HCT116 (cell line): ENCODE measurements at regions not wholly inside any gene's neighbourhood (a gene's known extent, or its start where the extent isn't known, plus 50 kb on each side); places are given as distances from the start of the nearest gene placed in this dataset.

Source experiments
- ATAC-seq: fragments of 200-7000 bp; cut with Tn5 transposase; 2 replicates; pipeline ENCODE4 v1.9.1; 2020; ENCODE audit warnings: mild to moderate bottlenecking, moderate library complexity
- BruUV-seq: library from RNA; stranded (reverse); fragments of 400-500 nt; replicated peaks from 2 replicates; lab custom pipeline; 2021; lab: Mats Ljungman, UMichigan
- CTCF ChIA-PET: fragments of 300-600 bp; sonication (Branson Sonifier 250); formaldehyde crosslinking; loops from one replicate; lab custom pipeline; 2021; ENCODE audit warnings: antibody characterized with exemption; lab: Charles Lee
- POLR2A ChIA-PET: fragments of 300-600, 350-600 bp; sonication (Branson Sonifier 250); formaldehyde crosslinking; loops from one replicate; lab custom pipeline; 2021; ENCODE audit warnings: antibody characterized with exemption; lab: Charles Lee
- RAD21 ChIA-PET, 2 experiments: fragments of 300-600 bp; sonication (Branson Sonifier 250); formaldehyde crosslinking; loops; one replicate each; lab custom pipeline; 2023; ENCODE audit warnings: low total read pairs in 2 of 2; ENCODE audit not compliant: uncharacterized antibody in 2 of 2, unreplicated experiment in 2 of 2, low non-redundant PET in 1 of 2; lab: Charles Lee
- DNase-seq: peaks from one replicate; pipeline ENCODE4 v3.0.0-alpha.2; 2010; ENCODE audit warnings: low read depth, low spot score
- H2AFZ ChIP-seq: fragments of 200-600 bp; shearing (Covaris generic), sonication (generic); 2 replicates; pipeline ENCODE4 v1.6.1; 2017; ENCODE audit warnings: low read depth, mixed run types, mixed read lengths, antibody characterized with exemption, low read length; ENCODE audit not compliant: poor library complexity, severe bottlenecking
- H3K27ac ChIP-seq: 2 replicates; pipeline ENCODE4 v1.5.1; 2012; ENCODE audit warnings: low read depth, low read length
- H3K27me3 ChIP-seq: fragments of 200-600 bp; sonication (generic); 2 replicates; pipeline ENCODE4 v1.6.1; 2016; ENCODE audit warnings: mixed run types, low read length, mixed read lengths; ENCODE audit not compliant: insufficient read depth
- H3K36me3 ChIP-seq, 2 experiments: fragments of 200-500 bp in 1 of 2; fragments of 200-600 bp in 1 of 2; sonication (Bioruptor generic) in 1 of 2; sonication (generic) in 1 of 2; 2 replicates each; pipeline versions ENCODE4 v1.5.1 to v1.6.1; 2014 to 2016; ENCODE audit warnings: low read length in 2 of 2, inconsistent platforms in 1 of 2, mixed read lengths in 1 of 2, mixed run types in 1 of 2; ENCODE audit not compliant: insufficient read depth in 2 of 2, control insufficient read depth in 1 of 2
- H3K4me1 ChIP-seq, 2 experiments: fragments of 200-600 bp in 1 of 2; sonication (generic) in 1 of 2; 2 replicates each; pipeline versions ENCODE4 v1.5.1 to v1.6.1; 2012 to 2017; ENCODE audit warnings: low read length in 2 of 2, inconsistent platforms in 1 of 2, mild to moderate bottlenecking in 1 of 2, mixed read lengths in 1 of 2, mixed run types in 1 of 2, moderate library complexity in 1 of 2; ENCODE audit not compliant: insufficient read depth in 2 of 2, control insufficient read depth in 1 of 2
- H3K4me2 ChIP-seq: fragments of 200-600 bp; sonication (generic); 2 replicates; pipeline ENCODE4 v1.6.1; 2017; ENCODE audit warnings: mixed run types, low read length, mixed read lengths
- H3K4me3 ChIP-seq, 2 experiments: fragments of 200-600 bp in 1 of 2; sonication (generic) in 1 of 2; replicated peaks in 1 of 2; 2 replicates each; pipeline ENCODE4 v1.5.1; 2011 to 2016; ENCODE audit warnings: low read length in 2 of 2, control low read depth in 1 of 2, low read depth in 1 of 2, mild to moderate bottlenecking in 1 of 2, mixed read lengths in 1 of 2, mixed run types in 1 of 2
- H3K79me2 ChIP-seq: fragments of 200-600 bp; sonication (generic); 2 replicates; pipeline ENCODE4 v1.6.1; 2017; ENCODE audit warnings: mild to moderate bottlenecking, mixed run types, low read length, moderate library complexity, mixed read lengths; ENCODE audit not compliant: insufficient read depth
- H3K9ac ChIP-seq: fragments of 200-600 bp; sonication (generic); 2 replicates; pipeline ENCODE4 v1.6.1; 2016; ENCODE audit warnings: low read length, mixed read lengths
- H3K9me2 ChIP-seq: fragments of 200-600 bp; sonication (generic), shearing (Covaris generic); 2 replicates; pipeline ENCODE4 v1.6.1; 2017; ENCODE audit warnings: mixed run types, mild to moderate bottlenecking, moderate library complexity; ENCODE audit not compliant: insufficient read depth
- H3K9me3 ChIP-seq, 2 experiments: fragments of 200-500 bp in 1 of 2; fragments of 200-600 bp in 1 of 2; sonication (Bioruptor generic) in 1 of 2; sonication (generic) in 1 of 2; 2 replicates each; pipeline ENCODE4 v1.6.1; 2014 to 2017; ENCODE audit warnings: low read length in 2 of 2, mixed read lengths in 2 of 2, inconsistent platforms in 1 of 2, low read depth in 1 of 2, mild to moderate bottlenecking in 1 of 2, mixed run types in 1 of 2, moderate library complexity in 1 of 2; ENCODE audit not compliant: control insufficient read depth in 1 of 2, insufficient read depth in 1 of 2
- H4K20me1 ChIP-seq: fragments of 200-600 bp; sonication (generic), shearing (Covaris generic); 2 replicates; pipeline ENCODE4 v1.6.1; 2017; ENCODE audit warnings: mixed run types, mild to moderate bottlenecking, moderate library complexity; ENCODE audit not compliant: insufficient read depth
- CBX3 ChIP-seq: IDR thresholded peaks from 2 replicates; pipeline ENCODE4 v1.6.1; 2012; ENCODE audit warnings: low read depth
- CEBPB ChIP-seq: IDR thresholded peaks from 2 replicates; pipeline ENCODE4 v1.6.1; 2012; ENCODE audit warnings: low read depth
- ELF1 ChIP-seq: IDR thresholded peaks from 2 replicates; pipeline ENCODE4 v1.6.1; 2012; ENCODE audit warnings: low read depth, borderline replicate concordance
- EZH2phosphoT487 ChIP-seq: fragments of 200-600 bp; IDR thresholded peaks from 2 replicates; pipeline ENCODE4 v1.6.1; 2018; ENCODE audit warnings: antibody characterized with exemption, borderline replicate concordance
- FOSL1 ChIP-seq: IDR thresholded peaks from 2 replicates; pipeline ENCODE4 v1.6.1; 2012; ENCODE audit warnings: low read depth
- MAX ChIP-seq: IDR thresholded peaks from 2 replicates; pipeline ENCODE4 v1.6.1; 2012
- POLR2A ChIP-seq: IDR thresholded peaks from 2 replicates; pipeline ENCODE4 v1.7.0; 2011; ENCODE audit warnings: borderline replicate concordance; ENCODE audit not compliant: insufficient read depth, insufficient read length; ENCODE audit errors: extremely low read depth
- POLR2AphosphoS5 ChIP-seq: IDR thresholded peaks from 2 replicates; pipeline ENCODE4 v1.6.1; 2011; ENCODE audit warnings: mild to moderate bottlenecking, low read depth, low read length, moderate library complexity
- RAD21 ChIP-seq: IDR thresholded peaks from 2 replicates; pipeline ENCODE4 v1.6.1; 2012; ENCODE audit warnings: low read depth, mild to moderate bottlenecking
- REST ChIP-seq: IDR thresholded peaks from 2 replicates; pipeline ENCODE4 v1.6.1; 2012; ENCODE audit warnings: low read depth
- SIN3A ChIP-seq: IDR thresholded peaks from 2 replicates; pipeline ENCODE4 v1.6.1; 2012; ENCODE audit warnings: low read depth
- TCF7L2 ChIP-seq: IDR thresholded peaks from 2 replicates; pipeline ENCODE4 v1.7.0; 2011; ENCODE audit warnings: borderline replicate concordance, inconsistent platforms; ENCODE audit not compliant: insufficient read depth, insufficient read length; ENCODE audit errors: extremely low read depth
- ZBTB33 ChIP-seq: IDR thresholded peaks from 2 replicates; pipeline ENCODE4 v1.6.1; 2011; ENCODE audit warnings: mild to moderate bottlenecking, low read length, moderate library complexity; ENCODE audit not compliant: insufficient replicate concordance; ENCODE audit errors: extremely low read depth
- intact Hi-C: fragments of 100-400 bp; cut with micrococcal nuclease; formaldehyde crosslinking; loops from 2 replicates; pipeline ENCODE4 v1.10.0; 2022

GRCh38 chr11:42958635-42959034, 353.2 kb upstream of the API5 start:
- Histone ChIP-seq H3K9ac (no peak overlapping the region), H3K36me3 (no peaks in the 10 kb centered on the region), H3K27ac (no peak overlapping the region), H2AFZ (no peak overlapping the region), H3K27me3 (no peaks in the 10 kb centered on the region), H3K9me2 (no peaks in the 10 kb centered on the region), H3K4me3 (no peak overlapping the region), H3K79me2 (no peaks in the 10 kb centered on the region), H3K4me2 (no peak overlapping the region), H3K9me3 (peaks cover 0 to 5% of the 10 kb centered on the region in 2 experiments; a peak in 2 of 4 replicates), H3K4me1 (no peaks in the 10 kb centered on the region), H4K20me1 (no peaks in the 10 kb centered on the region)
- DNase-seq = no peak
- CTCF ChIA-PET = no interaction called here
- RAD21 ChIA-PET = no interaction called here
- intact Hi-C loops = no loop called here
- TF ChIP-seq TCF7L2 = no peak
- TF ChIP-seq EZH2phosphoT487 = no peak
- no peak for TF ChIP-seq POLR2AphosphoS5
- TF ChIP-seq FOSL1 = no peak
- no peak for TF ChIP-seq ZBTB33
- no peak for TF ChIP-seq ELF1
- no peak for TF ChIP-seq CBX3
- no peak for TF ChIP-seq REST
- no peak for TF ChIP-seq CEBPB
- TF ChIP-seq POLR2A = no peak
- TF ChIP-seq RAD21 = no peak
- no peak for TF ChIP-seq SIN3A
- no peak for TF ChIP-seq MAX
- no peak for ATAC-seq
- no TSS peak for BruUV-seq
- POLR2A ChIA-PET = no interaction called here
